Endothelial cell of umbilical vein (primary cell): ENCODE measurements at regions not wholly inside any gene's neighbourhood (a gene's known extent, or its start where the extent isn't known, plus 50 kb on each side); places are given as distances from the start of the nearest gene placed in this dataset.
"Not testable (repeated sequence)": the region's sequence is repeated elsewhere in the genome, so short reads cannot be mapped to it uniquely, and the experiment has no call there.

ENCODE experiments used
- BruUV-seq: library from RNA; stranded (reverse); fragments of 400-500 nt; replicated peaks from 2 replicates; lab custom pipeline; 2021; lab: Mats Ljungman, UMichigan
- CTCF ChIA-PET: fragments of 300-600, 350-600 bp; sonication (Branson Sonifier 250); formaldehyde crosslinking; loops from one replicate; lab custom pipeline; 2021; ENCODE audit warnings: antibody characterized with exemption, inconsistent platforms; lab: Charles Lee
- POLR2A ChIA-PET: fragments of 300-600, 350-600 bp; sonication (Branson Sonifier 250); formaldehyde crosslinking; loops from one replicate; lab custom pipeline; 2021; ENCODE audit warnings: antibody characterized with exemption, inconsistent platforms; lab: Charles Lee
- DNase-seq: peaks from one replicate; pipeline ENCODE4 v3.0.0-alpha.2; 2011; ENCODE audit warnings: low read depth, low spot score
- FAIRE-seq: peaks from 2 replicates; lab custom pipeline; 2011; peaks lifted over from hg19 to GRCh38; lab: Jason Lieb, UNC
- H2AFZ ChIP-seq: 2 replicates; pipeline ENCODE4 v1.6.0; 2012; ENCODE audit warnings: low read depth, low read length, control low read depth, inconsistent platforms
- H3K27ac ChIP-seq: 2 replicates; pipeline ENCODE4 v1.5.1; 2011; ENCODE audit warnings: low read depth, mild to moderate bottlenecking, control low read depth, low read length, moderate library complexity; ENCODE audit not compliant: insufficient read depth
- H3K27me3 ChIP-seq, 2 experiments: 2 replicates each; pipeline versions ENCODE4 v1.6.0 to v1.6.1; 2011; ENCODE audit warnings: low read length in 2 of 2, mixed read lengths in 1 of 2; ENCODE audit not compliant: control insufficient read depth in 2 of 2, insufficient read depth in 2 of 2
- H3K36me3 ChIP-seq, 2 experiments: 2 replicates in 1 of 2; 3 replicates in 1 of 2; pipeline ENCODE4 v1.5.1; 2011; ENCODE audit warnings: low read length in 2 of 2, mild to moderate bottlenecking in 1 of 2, moderate library complexity in 1 of 2; ENCODE audit not compliant: control insufficient read depth in 2 of 2, insufficient read depth in 2 of 2; ENCODE audit errors: extremely low read depth in 1 of 2
- H3K4me1 ChIP-seq: 3 replicates; pipeline ENCODE4 v1.5.1; 2011; ENCODE audit warnings: mild to moderate bottlenecking, low read length; ENCODE audit not compliant: control insufficient read depth, insufficient read depth; ENCODE audit errors: extremely low read depth
- H3K4me2 ChIP-seq: 2 replicates; pipeline ENCODE4 v1.6.1; 2011; ENCODE audit warnings: low read length, control low read depth, mixed read lengths; ENCODE audit not compliant: insufficient read depth
- H3K4me3 ChIP-seq, 3 experiments: fragments of 200-600 bp in 1 of 3; sonication (generic), shearing (Covaris generic) in 1 of 3; replicated peaks in 1 of 3; 2 replicates each; pipeline ENCODE4 v1.5.1; 2011 to 2016; ENCODE audit warnings: control low read depth in 3 of 3, low read length in 3 of 3, mild to moderate bottlenecking in 2 of 3, inconsistent platforms in 1 of 3, low read depth in 1 of 3, moderate library complexity in 1 of 3; ENCODE audit not compliant: insufficient read depth in 1 of 3
- H3K79me2 ChIP-seq: 2 replicates; pipeline ENCODE4 v1.6.0; 2012; ENCODE audit warnings: low read length, inconsistent platforms; ENCODE audit not compliant: control insufficient read depth, insufficient read depth
- H3K9ac ChIP-seq: replicated peaks from 2 replicates; pipeline ENCODE3; 2011; ENCODE audit warnings: low read length, control low read depth; ENCODE audit not compliant: insufficient read depth; ENCODE audit errors: extremely low read depth
- H3K9me1 ChIP-seq: replicated peaks from 3 replicates; pipeline ENCODE4 v1.6.0; 2011; ENCODE audit warnings: mild to moderate bottlenecking, low read length; ENCODE audit not compliant: control insufficient read depth, insufficient read depth; ENCODE audit errors: extremely low read depth
- H3K9me3 ChIP-seq: replicated peaks from 2 replicates; pipeline ENCODE4 v1.5.1; 2012; ENCODE audit warnings: low read length, inconsistent platforms; ENCODE audit not compliant: control insufficient read depth, insufficient read depth
- H4K20me1 ChIP-seq: replicated peaks from 2 replicates; pipeline ENCODE3; 2011; ENCODE audit warnings: mild to moderate bottlenecking, low read length; ENCODE audit not compliant: control insufficient read depth, insufficient read depth; ENCODE audit errors: extremely low read depth
- CTCF ChIP-seq, 2 donors: IDR thresholded peaks; 1 replicate in 1 of 2; 2 replicates in 1 of 2; pipeline ENCODE4 v1.5.1; 2011; ENCODE audit warnings: low read length in 2 of 2, mild to moderate bottlenecking in 2 of 2, moderate library complexity in 2 of 2, control low read depth in 1 of 2, inconsistent platforms in 1 of 2, low read depth in 1 of 2; ENCODE audit not compliant: insufficient read depth in 1 of 2; ENCODE audit errors: extremely low read depth in 1 of 2
- EZH2 ChIP-seq: IDR thresholded peaks from 2 replicates; pipeline ENCODE4 v1.6.1; 2012; ENCODE audit warnings: borderline replicate concordance, low read depth, mild to moderate bottlenecking, moderate library complexity, low read length, inconsistent platforms; ENCODE audit not compliant: severe bottlenecking
- FOS ChIP-seq: IDR thresholded peaks from 2 replicates; pipeline ENCODE4 v1.6.1; 2011; ENCODE audit warnings: mild to moderate bottlenecking, low read length, moderate library complexity, borderline replicate concordance; ENCODE audit not compliant: insufficient read depth
- GATA2 ChIP-seq: IDR thresholded peaks from 2 replicates; pipeline ENCODE4 v1.7.0; 2011; ENCODE audit warnings: low read depth, mild to moderate bottlenecking, moderate library complexity, mixed read lengths, low read length; ENCODE audit not compliant: insufficient read length, insufficient read depth
- JUN ChIP-seq: IDR thresholded peaks from 2 replicates; pipeline ENCODE4 v1.6.1; 2011; ENCODE audit warnings: borderline replicate concordance, low read depth; ENCODE audit not compliant: insufficient read length, insufficient read depth
- MAX ChIP-seq: IDR thresholded peaks from 2 replicates; pipeline ENCODE4 v1.6.1; 2011; ENCODE audit not compliant: insufficient read depth, insufficient read length
- MYC ChIP-seq: IDR thresholded peaks from one replicate; pipeline ENCODE4 v1.6.1; 2011; ENCODE audit warnings: mild to moderate bottlenecking, low read depth, low read length
- POLR2A ChIP-seq: IDR thresholded peaks from 2 replicates; pipeline ENCODE4 v1.6.1; 2012; ENCODE audit warnings: low read depth, mild to moderate bottlenecking, control low read depth, low read length
- POLR2AphosphoS5 ChIP-seq: IDR thresholded peaks from 2 replicates; pipeline ENCODE4 v1.6.1; 2012; ENCODE audit warnings: low read depth, mild to moderate bottlenecking, control low read depth, low read length, moderate library complexity; ENCODE audit not compliant: insufficient read depth
- dilution Hi-C: fragments of 300-500 bp; cut with MboI; formaldehyde crosslinking; loops from one replicate; pipeline ENCODE4 v1.15.0; 2019; ENCODE audit warnings: low sequenced_read_pairs; ENCODE audit not compliant: extremely low pct_ligation_motif_present
- intact Hi-C: fragments of 100-400 bp; cut with micrococcal nuclease; formaldehyde crosslinking; loops from one replicate; pipeline ENCODE4 v1.10.0; 2022

- Histone ChIP-seq H3K27ac (no peak overlapping the region), H3K27me3 (no peaks in the 10 kb centered on the region), H3K9me3 (peaks cover 7% of the 10 kb centered on the region), H3K9me1 (no peaks in the 10 kb centered on the region), H2AFZ (no peak overlapping the region), H3K4me2 (no peak overlapping the region), H4K20me1 (no peaks in the 10 kb centered on the region), H3K36me3 (no peaks in the 10 kb centered on the region), H3K4me3 (no peak overlapping the region), H3K9ac (no peak overlapping the region), H3K79me2 (no peaks in the 10 kb centered on the region), H3K4me1 (no peaks in the 10 kb centered on the region)
- no peak for DNase-seq
- intact Hi-C loops = no loop called here
- ChIA-PET CTCF (no interaction called here), POLR2A (no interaction called here)
- FAIRE-seq = no peak
- no peak for TF ChIP-seq MAX
- TF ChIP-seq JUN = no peak
- no peak for TF ChIP-seq CTCF (IDR thresholded peaks at IDR 0.05; ENCODE audit: extremely low read depth in 1 of 2, insufficient read depth in 1 of 2, low read depth in 1 of 2, low read length in 2 of 2)
- no peak for TF ChIP-seq FOS
- no peak for TF ChIP-seq POLR2AphosphoS5
- TF ChIP-seq POLR2A = no peak
- TF ChIP-seq GATA2 = no peak
- no peak for TF ChIP-seq EZH2
- TF ChIP-seq MYC = no peak
- dilution Hi-C loops = no loop called here
- BruUV-seq = no TSS peak
These were observed 640.4 kb downstream of the TYW1 start for GRCh38 chr7:67637023-67637358.

- H4K20me1 ChIP-seq, intact Hi-C loops, H3K27ac ChIP-seq, FAIRE-seq, H2AFZ ChIP-seq, H3K4me1 ChIP-seq, CTCF ChIA-PET, H3K36me3 ChIP-seq, H3K4me2 ChIP-seq, H3K4me3 ChIP-seq, dilution Hi-C loops, H3K27me3 ChIP-seq, DNase-seq, H3K9me1 ChIP-seq, H3K9me3 ChIP-seq, H3K79me2 ChIP-seq, POLR2A ChIA-PET, H3K9ac ChIP-seq, BruUV-seq: not testable (repeated sequence)
These were observed 645.9 kb downstream of the TYW1 start for GRCh38 chr7:67642542-67642941.
